ENCODE measurements at regions not wholly inside any gene's neighbourhood (a gene's known extent, or its start where the extent isn't known, plus 50 kb on each side); places are given as distances from the start of the nearest gene placed in this dataset.

DNA sequence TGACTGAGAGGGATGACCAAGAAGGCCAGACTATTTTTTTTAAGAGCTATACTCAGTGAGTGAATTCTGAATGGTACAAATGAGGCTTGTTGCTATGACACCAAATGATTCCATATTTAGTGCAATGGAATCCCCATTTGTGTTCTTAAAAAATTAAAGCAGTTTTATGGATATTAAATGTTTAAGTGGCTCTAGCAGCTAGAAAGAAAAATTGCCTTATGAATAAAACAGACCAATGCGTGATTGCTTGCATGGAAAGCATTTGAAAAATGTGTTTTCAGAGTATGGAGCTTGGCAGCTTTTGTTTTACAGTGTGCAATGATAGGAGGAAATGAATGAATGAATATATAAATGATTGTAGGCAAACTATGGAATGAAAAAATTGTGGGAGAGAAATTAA lies 238.8 kb upstream of the DPP10 start:
- ATAC-seq: no peak
- no peak for FAIRE-seq
- intact Hi-C loops (cut with micrococcal nuclease; ENCODE audit: unreplicated experiment): no loop called here
- Histone ChIP-seq H3K27ac (ENCODE audit: control insufficient read depth, insufficient read depth) (no peak overlapping the region), H3K4me1 (ENCODE audit: control insufficient read depth, insufficient read depth, low read length) (no peaks in the 10 kb centered on the region), H3K79me2 (ENCODE audit: control insufficient read depth, insufficient read depth, low read length) (no peaks in the 10 kb centered on the region), H3K4me3 (no peak overlapping the region), H2AFZ (ENCODE audit: control insufficient read depth, low read depth, low read length) (no peak overlapping the region), H3K36me3 (ENCODE audit: control insufficient read depth in 2 of 2, insufficient read depth in 2 of 2, low read length in 1 of 2) (no peaks in the 10 kb centered on the region), H3K9me3 (replicated peaks; ENCODE audit: control insufficient read depth, insufficient read depth, low read length) (no peaks in the 10 kb centered on the region; the same call in 2 of the 3 replicates), H4K20me1 (ENCODE audit: control insufficient read depth, insufficient read depth) (no peaks in the 10 kb centered on the region), H3K27me3 (replicated peaks in 1 of 2; ENCODE audit: control insufficient read depth in 2 of 2, insufficient read depth in 2 of 2, low read length in 1 of 2) (no peaks in the 10 kb centered on the region), H3K4me2 (ENCODE audit: control insufficient read depth, insufficient read depth) (no peak overlapping the region), H3K9ac (ENCODE audit: control insufficient read depth, insufficient read depth, low read length) (no peak overlapping the region)
- TF ChIP-seq NR2C2 (IDR thresholded peaks at IDR 0.05; ENCODE audit: borderline replicate concordance, control insufficient read depth, insufficient read length, low read depth): no peak
- no peak for TF ChIP-seq EZH2 (IDR thresholded peaks at IDR 0.05; ENCODE audit: borderline replicate concordance, control insufficient read depth, low read depth, low read length)
- no peak for TF ChIP-seq HDAC6 (IDR thresholded peaks at IDR 0.05; ENCODE audit: unreplicated experiment)
- no peak for TF ChIP-seq SIN3A (IDR thresholded peaks at IDR 0.05; ENCODE audit: low read depth, low read length)
- no peak for TF ChIP-seq SUZ12 (IDR thresholded peaks at IDR 0.05; ENCODE audit: unreplicated experiment)
- TF ChIP-seq MEF2B (IDR thresholded peaks at IDR 0.05; ENCODE audit: partially characterized antibody, poor library complexity, severe bottlenecking): no peak
- no peak for TF ChIP-seq SMARCA5 (IDR thresholded peaks at IDR 0.05)
- no peak for TF ChIP-seq NR2C1 (IDR thresholded peaks at IDR 0.05)
- TF ChIP-seq, protein P1, sequence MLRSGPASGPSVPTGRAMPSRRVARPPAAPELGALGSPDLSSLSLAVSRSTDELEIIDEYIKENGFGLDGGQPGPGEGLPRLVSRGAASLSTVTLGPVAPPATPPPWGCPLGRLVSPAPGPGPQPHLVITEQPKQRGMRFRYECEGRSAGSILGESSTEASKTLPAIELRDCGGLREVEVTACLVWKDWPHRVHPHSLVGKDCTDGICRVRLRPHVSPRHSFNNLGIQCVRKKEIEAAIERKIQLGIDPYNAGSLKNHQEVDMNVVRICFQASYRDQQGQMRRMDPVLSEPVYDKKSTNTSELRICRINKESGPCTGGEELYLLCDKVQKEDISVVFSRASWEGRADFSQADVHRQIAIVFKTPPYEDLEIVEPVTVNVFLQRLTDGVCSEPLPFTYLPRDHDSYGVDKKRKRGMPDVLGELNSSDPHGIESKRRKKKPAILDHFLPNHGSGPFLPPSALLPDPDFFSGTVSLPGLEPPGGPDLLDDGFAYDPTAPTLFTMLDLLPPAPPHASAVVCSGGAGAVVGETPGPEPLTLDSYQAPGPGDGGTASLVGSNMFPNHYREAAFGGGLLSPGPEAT (IDR thresholded peaks at IDR 0.05; ENCODE audit: low read depth): no peak
- TF ChIP-seq WRNIP1 (IDR thresholded peaks at IDR 0.05; ENCODE audit: borderline replicate concordance, low read depth, low read length): no peak
- no peak for TF ChIP-seq ZNF384 (IDR thresholded peaks at IDR 0.05; ENCODE audit: borderline replicate concordance, low read depth, low read length)
- no peak for TF ChIP-seq TAF1 (IDR thresholded peaks at IDR 0.05; ENCODE audit: borderline replicate concordance, low read depth, low read length)
- no peak for TF ChIP-seq STAT1 (conservative IDR thresholded peaks at IDR 0.05)
- no peak for TF ChIP-seq JUND (IDR thresholded peaks at IDR 0.05; ENCODE audit: low read depth, low read length)
- TF ChIP-seq RELA (IDR thresholded peaks at IDR 0.05; ENCODE audit: borderline replicate concordance, partially characterized antibody): no peak
- no peak for TF ChIP-seq CREB1 (IDR thresholded peaks at IDR 0.05; ENCODE audit: low read depth)
- 38% methylated on average over 1 of the region's 1 CpG for WGBS (ENCODE audit: insufficient coverage, insufficient replicate concordance, low lambda C conversion rate, missing lambda C conversion rate)
- in situ Hi-C loops (cut with MboI): no loop called here
- ChIA-PET CTCF (interaction anchor here (0.7 kb wide), 1 partner anchor 11 kb away, joined by 3 read pairs; no protein-coding TSS in a partner anchor), POLR2A (no interaction called here), SMC1A (ENCODE audit: uncharacterized antibody, unreplicated experiment) (interaction anchor here (1.7 kb wide), 1 partner anchor 15 kb away, joined by 5 read pairs; no protein-coding TSS in a partner anchor), RAD21 (ENCODE audit: unreplicated experiment) (no interaction called here)
- BruUV-seq (replicated peaks): no TSS peak
- DNase-seq (ENCODE audit: low read depth, low spot score): no peak
